Chondrocyte (in vitro differentiated cells): ENCODE measurements at regions not wholly inside any gene's neighbourhood (a gene's known extent, or its start where the extent isn't known, plus 50 kb on each side); places are given as distances from the start of the nearest gene placed in this dataset.

ENCODE experiments used
- DNase-seq: peaks from one replicate; pipeline ENCODE4 v3.0.0; 2021; ENCODE audit warnings: mixed read lengths, low spot score
- H3K27ac Mint-ChIP-seq: one replicate; pipeline ENCODE4 v1.8.0; 2021; ENCODE audit warnings: mild to moderate bottlenecking, moderate library complexity, mixed read lengths; ENCODE audit not compliant: unreplicated experiment
- H3K27me3 Mint-ChIP-seq: 2 replicates; pipeline ENCODE4 v1.8.0; 2021; ENCODE audit warnings: low read depth, mixed read lengths
- H3K36me3 Mint-ChIP-seq: 2 replicates; pipeline ENCODE4 v1.8.0; 2021; ENCODE audit warnings: low read depth, mixed read lengths
- H3K4me1 Mint-ChIP-seq: 2 replicates; pipeline ENCODE4 v1.8.0; 2021; ENCODE audit warnings: low read depth, mild to moderate bottlenecking, mixed read lengths
- H3K4me3 Mint-ChIP-seq: one replicate; pipeline ENCODE4 v1.8.0; 2021; ENCODE audit warnings: mild to moderate bottlenecking, moderate library complexity, mixed read lengths; ENCODE audit not compliant: unreplicated experiment
- H3K9me3 Mint-ChIP-seq: 2 replicates; pipeline ENCODE4 v1.8.0; 2021; ENCODE audit warnings: low read depth, mixed read lengths
- TF ChIP-seq, protein P1 (sequence below): fragments of 200-600 bp; sonication (generic); IDR thresholded peaks from 2 replicates; pipeline ENCODE4 v1.5.0; 2021; ENCODE audit warnings: antibody characterized with exemption, mild to moderate bottlenecking, moderate library complexity

DNA sequence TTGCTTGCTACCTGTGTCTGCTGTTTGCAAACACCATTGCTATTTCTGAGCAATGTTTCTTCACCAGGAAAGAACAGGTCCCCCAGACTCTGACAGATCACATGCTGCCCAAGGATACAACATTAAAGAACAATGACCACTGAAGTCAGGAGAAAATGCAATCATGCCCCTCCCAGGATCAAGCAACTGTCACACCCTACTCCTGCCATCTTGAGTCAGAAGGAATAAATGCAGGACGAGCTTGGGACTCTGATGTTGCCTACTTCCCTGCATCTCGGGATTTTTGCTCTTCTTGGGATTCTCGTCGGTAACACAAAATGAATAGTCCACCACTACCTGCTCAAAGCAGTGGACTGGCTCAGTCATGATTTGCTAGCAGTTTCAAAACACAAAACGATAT is 490.6 kb downstream of the COG6 start:
- no peak for DNase-seq
- Mint-ChIP-seq H3K4me1 (peaks cover 19% of the 10 kb centered on the region), H3K27ac (no peak overlapping the region), H3K27me3 (no peaks in the 10 kb centered on the region), H3K36me3 (no peaks in the 10 kb centered on the region), H3K9me3 (no peaks in the 10 kb centered on the region), H3K4me3 (no peak overlapping the region)
- TF ChIP-seq, protein P1, sequence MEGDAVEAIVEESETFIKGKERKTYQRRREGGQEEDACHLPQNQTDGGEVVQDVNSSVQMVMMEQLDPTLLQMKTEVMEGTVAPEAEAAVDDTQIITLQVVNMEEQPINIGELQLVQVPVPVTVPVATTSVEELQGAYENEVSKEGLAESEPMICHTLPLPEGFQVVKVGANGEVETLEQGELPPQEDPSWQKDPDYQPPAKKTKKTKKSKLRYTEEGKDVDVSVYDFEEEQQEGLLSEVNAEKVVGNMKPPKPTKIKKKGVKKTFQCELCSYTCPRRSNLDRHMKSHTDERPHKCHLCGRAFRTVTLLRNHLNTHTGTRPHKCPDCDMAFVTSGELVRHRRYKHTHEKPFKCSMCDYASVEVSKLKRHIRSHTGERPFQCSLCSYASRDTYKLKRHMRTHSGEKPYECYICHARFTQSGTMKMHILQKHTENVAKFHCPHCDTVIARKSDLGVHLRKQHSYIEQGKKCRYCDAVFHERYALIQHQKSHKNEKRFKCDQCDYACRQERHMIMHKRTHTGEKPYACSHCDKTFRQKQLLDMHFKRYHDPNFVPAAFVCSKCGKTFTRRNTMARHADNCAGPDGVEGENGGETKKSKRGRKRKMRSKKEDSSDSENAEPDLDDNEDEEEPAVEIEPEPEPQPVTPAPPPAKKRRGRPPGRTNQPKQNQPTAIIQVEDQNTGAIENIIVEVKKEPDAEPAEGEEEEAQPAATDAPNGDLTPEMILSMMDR: no peak

DNA sequence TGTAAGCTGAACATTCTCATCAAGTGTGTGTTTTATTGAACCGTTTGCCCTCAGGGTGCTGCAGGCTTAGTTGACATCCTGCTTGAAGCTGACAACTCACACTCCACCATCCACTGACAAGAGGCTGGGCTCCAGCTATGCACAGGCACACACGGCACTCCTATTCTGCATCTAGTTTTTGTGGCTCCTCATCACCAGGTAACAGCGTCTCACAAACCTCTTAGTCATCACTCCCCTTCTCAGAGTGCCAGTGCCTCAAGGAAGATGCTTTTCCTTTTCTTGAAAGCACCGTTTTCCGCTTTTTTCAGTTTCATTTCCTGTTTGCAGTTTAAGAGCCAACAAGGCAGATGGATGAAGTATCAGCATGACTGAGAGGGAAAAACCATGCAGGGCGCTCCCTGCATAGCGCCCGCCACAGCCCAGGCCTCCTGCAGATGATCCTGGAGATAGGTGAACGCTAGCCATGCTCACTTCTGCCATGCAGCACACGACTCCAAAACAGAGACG is 491.2 kb downstream of the COG6 start:
- no peaks in the 10 kb centered on the region for H3K27me3 Mint-ChIP-seq
- H3K4me3 Mint-ChIP-seq: no peak overlapping the region
- H3K27ac Mint-ChIP-seq: no peak overlapping the region
- no peak for DNase-seq
- TF ChIP-seq, protein P1: no peak
- H3K4me1 Mint-ChIP-seq: peaks cover 19% of the 10 kb centered on the region
- no peaks in the 10 kb centered on the region for H3K36me3 Mint-ChIP-seq
- no peaks in the 10 kb centered on the region for H3K9me3 Mint-ChIP-seq

DNA sequence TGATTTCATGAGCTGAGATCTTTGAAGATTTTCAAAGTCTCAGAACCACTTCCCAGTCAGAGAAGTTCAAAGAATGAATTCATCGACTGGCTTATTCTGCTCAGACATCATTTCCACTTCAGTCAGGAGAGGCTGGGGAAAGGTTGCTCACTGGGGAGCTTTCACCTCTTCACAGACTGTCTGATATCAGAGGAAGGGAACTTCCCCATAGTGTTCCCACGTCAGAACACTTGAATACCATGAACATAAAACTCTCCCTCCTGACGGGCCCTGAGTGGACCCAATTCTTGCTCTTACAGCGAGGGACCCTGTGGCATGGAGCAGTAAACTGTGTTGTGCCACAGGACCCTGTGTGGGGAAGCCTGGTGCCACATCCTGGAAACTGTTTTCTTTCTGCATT is 492.6 kb downstream of the COG6 start:
- peaks cover 27% of the 10 kb centered on the region for H3K4me1 Mint-ChIP-seq
- H3K36me3 Mint-ChIP-seq: no peaks in the 10 kb centered on the region
- H3K27me3 Mint-ChIP-seq: no peaks in the 10 kb centered on the region
- DNase-seq: no peak
- no peaks in the 10 kb centered on the region for H3K9me3 Mint-ChIP-seq
- no peak overlapping the region for H3K4me3 Mint-ChIP-seq
- TF ChIP-seq, protein P1: no peak
- H3K27ac Mint-ChIP-seq: no peak overlapping the region

DNA sequence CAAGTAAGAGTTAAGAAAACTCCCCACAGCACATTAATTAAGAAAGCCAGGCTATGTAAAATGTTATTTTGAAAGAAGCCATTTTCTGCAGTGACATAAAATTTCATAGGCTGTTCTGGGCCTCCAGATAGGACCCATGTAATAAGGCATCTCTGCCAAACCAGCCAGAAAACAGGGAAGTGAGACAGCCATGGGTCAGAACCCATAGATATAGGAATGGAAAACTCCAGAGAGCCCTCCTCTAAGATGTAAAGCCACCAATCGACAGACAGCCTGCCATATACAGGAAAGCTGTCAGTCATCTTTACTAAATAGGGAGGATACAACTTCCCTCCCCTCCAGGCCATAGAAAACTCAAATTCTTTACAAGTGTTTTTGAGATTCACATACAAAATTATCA is 493.3 kb downstream of the COG6 start:
- H3K36me3 Mint-ChIP-seq: no peaks in the 10 kb centered on the region
- TF ChIP-seq, protein P1: no peak
- no peak overlapping the region for H3K27ac Mint-ChIP-seq
- DNase-seq: no peak
- peaks cover 27% of the 10 kb centered on the region for H3K4me1 Mint-ChIP-seq
- no peaks in the 10 kb centered on the region for H3K27me3 Mint-ChIP-seq
- H3K4me3 Mint-ChIP-seq: no peak overlapping the region
- no peaks in the 10 kb centered on the region for H3K9me3 Mint-ChIP-seq

DNA sequence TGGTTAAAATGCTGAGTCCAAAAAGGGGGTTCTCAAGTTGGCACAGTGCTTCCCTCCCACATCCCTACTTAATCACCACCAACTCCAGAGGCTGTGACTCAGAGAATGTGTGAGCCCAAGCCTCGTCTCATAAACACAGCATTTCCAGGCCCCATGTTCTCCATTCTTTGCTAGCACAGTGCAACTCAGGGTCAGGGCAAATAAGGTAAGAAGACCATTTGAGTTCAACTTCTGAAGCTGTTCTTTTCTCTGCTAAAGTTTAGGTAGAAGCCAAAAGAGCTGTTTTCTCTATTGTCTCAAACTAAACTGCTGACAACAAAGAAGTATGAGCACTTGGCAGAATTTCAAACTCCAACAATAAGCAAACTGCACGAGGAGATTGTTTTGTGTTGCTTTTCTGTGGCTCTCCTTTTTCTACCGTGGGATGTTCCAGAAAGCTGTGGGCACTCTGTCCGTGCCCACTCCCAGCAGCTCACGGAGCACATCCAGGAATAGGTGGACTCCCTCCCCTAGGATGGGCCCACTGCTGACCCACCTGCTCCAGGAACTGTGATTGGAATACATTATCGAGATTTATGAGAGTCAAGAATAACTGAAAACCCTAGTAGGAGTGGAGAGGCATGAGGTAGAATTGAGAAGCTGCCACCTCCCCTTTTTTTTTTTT is 494.3 kb downstream of the COG6 start:
- H3K36me3 Mint-ChIP-seq: no peaks in the 10 kb centered on the region
- TF ChIP-seq, protein P1: no peak
- no peaks in the 10 kb centered on the region for H3K9me3 Mint-ChIP-seq
- H3K27ac Mint-ChIP-seq: peak overlapping the region; percentile 56
- peaks cover 27% of the 10 kb centered on the region for H3K4me1 Mint-ChIP-seq
- H3K27me3 Mint-ChIP-seq: no peaks in the 10 kb centered on the region
- no peak overlapping the region for H3K4me3 Mint-ChIP-seq
- no peak for DNase-seq
